SK-N-SH treated with all-trans-retinoic acid at 6 μM for 48 hours (cell line): ENCODE measurements at regions not wholly inside any gene's neighbourhood (a gene's known extent, or its start where the extent isn't known, plus 50 kb on each side); places are given as distances from the start of the nearest gene placed in this dataset.

Experiments
- ARNTL ChIP-seq: fragments of 450-650 bp; formaldehyde crosslinking; IDR thresholded peaks from 2 replicates; pipeline ENCODE4 v1.5.0; 2020; ENCODE audit warnings: low read depth, mild to moderate bottlenecking, moderate library complexity, borderline replicate concordance
- CSRNP3 ChIP-seq: fragments of 250-450 bp; sonication (Bioruptor Pico); IDR thresholded peaks from 2 replicates; pipeline ENCODE4 v1.5.1; 2021; ENCODE audit warnings: mild to moderate bottlenecking, moderate library complexity
- GLIS3 ChIP-seq: fragments of 250-450 bp; sonication (Bioruptor Pico); IDR thresholded peaks from 2 replicates; pipeline ENCODE4 v1.5.0; 2020; ENCODE audit warnings: mild to moderate bottlenecking, moderate library complexity
- ISL1 ChIP-seq: fragments of 250-450 bp; sonication (Bioruptor Pico); IDR thresholded peaks from 2 replicates; pipeline ENCODE4 v2.1.2; 2022; ENCODE audit warnings: mild to moderate bottlenecking, moderate library complexity
- TOX ChIP-seq: fragments of 250-450 bp; sonication (Bioruptor Pico); IDR thresholded peaks from 2 replicates; pipeline ENCODE4 v1.8.0; 2021; ENCODE audit warnings: mild to moderate bottlenecking, moderate library complexity, borderline replicate concordance
- ZC3H10 ChIP-seq: fragments of 250-450 bp; sonication (Bioruptor Pico); IDR thresholded peaks from 2 replicates; pipeline ENCODE4 v1.5.1; 2021; ENCODE audit warnings: mild to moderate bottlenecking, moderate library complexity
- ZFP30 ChIP-seq: fragments of 450-650 bp; formaldehyde crosslinking; IDR thresholded peaks from 2 replicates; pipeline ENCODE4 v1.5.0; 2022; ENCODE audit warnings: mild to moderate bottlenecking, moderate library complexity
- ZNF8 ChIP-seq: fragments of 450-650 bp; formaldehyde crosslinking; IDR thresholded peaks from 2 replicates; pipeline ENCODE4 v1.5.0; 2020; ENCODE audit warnings: mild to moderate bottlenecking, moderate library complexity
- TF ChIP-seq, protein P1 (sequence below): fragments of 250-450 bp; sonication (Bioruptor Pico); IDR thresholded peaks from 2 replicates; pipeline ENCODE4 v1.8.0; 2020; ENCODE audit warnings: mild to moderate bottlenecking, moderate library complexity, borderline replicate concordance

- TF ChIP-seq CSRNP3 (CRISPR knock-in tag): no peak
- no peak for TF ChIP-seq ZNF8
- TF ChIP-seq GLIS3 (CRISPR knock-in tag): no peak
- TF ChIP-seq ISL1 (CRISPR knock-in tag): no peak
- no peak for TF ChIP-seq ARNTL
- TF ChIP-seq, protein P1, sequence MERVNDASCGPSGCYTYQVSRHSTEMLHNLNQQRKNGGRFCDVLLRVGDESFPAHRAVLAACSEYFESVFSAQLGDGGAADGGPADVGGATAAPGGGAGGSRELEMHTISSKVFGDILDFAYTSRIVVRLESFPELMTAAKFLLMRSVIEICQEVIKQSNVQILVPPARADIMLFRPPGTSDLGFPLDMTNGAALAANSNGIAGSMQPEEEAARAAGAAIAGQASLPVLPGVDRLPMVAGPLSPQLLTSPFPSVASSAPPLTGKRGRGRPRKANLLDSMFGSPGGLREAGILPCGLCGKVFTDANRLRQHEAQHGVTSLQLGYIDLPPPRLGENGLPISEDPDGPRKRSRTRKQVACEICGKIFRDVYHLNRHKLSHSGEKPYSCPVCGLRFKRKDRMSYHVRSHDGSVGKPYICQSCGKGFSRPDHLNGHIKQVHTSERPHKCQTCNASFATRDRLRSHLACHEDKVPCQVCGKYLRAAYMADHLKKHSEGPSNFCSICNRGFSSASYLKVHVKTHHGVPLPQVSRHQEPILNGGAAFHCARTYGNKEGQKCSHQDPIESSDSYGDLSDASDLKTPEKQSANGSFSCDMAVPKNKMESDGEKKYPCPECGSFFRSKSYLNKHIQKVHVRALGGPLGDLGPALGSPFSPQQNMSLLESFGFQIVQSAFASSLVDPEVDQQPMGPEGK (CRISPR knock-in tag): no peak
- TF ChIP-seq ZFP30 (CRISPR knock-in tag): no peak
- TF ChIP-seq ZC3H10 (CRISPR knock-in tag): no peak
- TF ChIP-seq TOX (CRISPR knock-in tag): no peak
These were observed 562.1 kb upstream of the KLF12 start for GRCh38 chr13:74696148-74696922.
